Natural killer cell (primary cell): ENCODE measurements at regions not wholly inside any gene's neighbourhood (a gene's known extent, or its start where the extent isn't known, plus 50 kb on each side); places are given as distances from the start of the nearest gene placed in this dataset.

Experiments
- ATAC-seq, 3 donors: fragments of 150-1000 bp in 2 of 3; fragments of 200-7000 bp in 1 of 3; cut with Tn5 transposase; 1 replicate in 1 of 3; 2 replicates in 2 of 3; pipeline ENCODE4 v1.10.0; 2021; ENCODE audit warnings: mild to moderate bottlenecking in 2 of 3, moderate library complexity in 2 of 3
- DNase-seq, 2 donors: peaks; one replicate each; pipeline versions ENCODE4 v3.0.0 to v3.0.0-alpha.2; 2013 to 2021; ENCODE audit warnings: mixed read lengths in 1 of 2
- H3K27ac ChIP-seq: one replicate; pipeline ENCODE4 v1.5.1; 2013; ENCODE audit warnings: mild to moderate bottlenecking, low read length
- H3K27me3 ChIP-seq: one replicate; pipeline ENCODE4 v1.6.1; 2013; ENCODE audit warnings: low read length; ENCODE audit not compliant: control insufficient read depth, insufficient read depth
- H3K36me3 ChIP-seq: one replicate; pipeline ENCODE4 v1.6.1; 2013; ENCODE audit warnings: low read length; ENCODE audit not compliant: control insufficient read depth, insufficient read depth
- H3K4me1 ChIP-seq: one replicate; pipeline ENCODE4 v1.6.1; 2013; ENCODE audit warnings: low read length; ENCODE audit not compliant: control insufficient read depth, insufficient read depth
- H3K4me3 ChIP-seq: one replicate; pipeline ENCODE4 v1.5.1; 2013; ENCODE audit warnings: low read length
- H3K9me3 ChIP-seq: one replicate; pipeline ENCODE4 v1.6.1; 2013; ENCODE audit warnings: low read length; ENCODE audit not compliant: control insufficient read depth, insufficient read depth
- H3K27ac Mint-ChIP-seq, 2 donors: one replicate each; pipeline ENCODE4 v1.8.0; 2022; ENCODE audit warnings: mild to moderate bottlenecking in 2 of 2, mixed read lengths in 2 of 2, moderate library complexity in 1 of 2
- H3K27me3 Mint-ChIP-seq, 2 donors: one replicate each; pipeline ENCODE4 v1.8.0; 2022; ENCODE audit warnings: low read depth in 2 of 2, mixed read lengths in 2 of 2
- H3K36me3 Mint-ChIP-seq: one replicate; pipeline ENCODE4 v1.8.0; 2022; ENCODE audit warnings: mixed read lengths
- H3K4me1 Mint-ChIP-seq, 2 donors: one replicate each; pipeline ENCODE4 v1.8.0; 2022; ENCODE audit warnings: mixed read lengths in 2 of 2
- H3K4me3 Mint-ChIP-seq: one replicate; pipeline ENCODE4 v1.8.0; 2022; ENCODE audit warnings: mild to moderate bottlenecking, moderate library complexity, mixed read lengths
- H3K9me3 Mint-ChIP-seq, 2 donors: one replicate each; pipeline ENCODE4 v1.8.0; 2022; ENCODE audit warnings: mixed read lengths in 2 of 2
- CTCF ChIP-seq: fragments of 200-600 bp; IDR thresholded peaks from one replicate; pipeline ENCODE4 v1.8.0; 2022; ENCODE audit warnings: antibody characterized with exemption
- WGBS: methylation state at CpG from one replicate; pipeline ENCODE4 v1.1.7; 2013; ENCODE audit warnings: missing lambda C conversion rate; ENCODE audit not compliant: insufficient coverage; 5-methylcytosine and 5-hydroxymethylcytosine counted together
- intact Hi-C: fragments of 100-400 bp; cut with micrococcal nuclease; formaldehyde crosslinking; loops from one replicate; pipeline ENCODE4 v1.14.2; 2022

GRCh38 chr16:50461400-50461760 lies 86.8 kb upstream of the NKD1 start:
- Histone ChIP-seq H3K4me3 (no peak overlapping the region), H3K4me1 (no peaks in the 10 kb centered on the region), H3K9me3 (no peaks in the 10 kb centered on the region), H3K36me3 (no peaks in the 10 kb centered on the region), H3K27me3 (peaks cover 5% of the 10 kb centered on the region), H3K27ac (no peak overlapping the region)
- WGBS = 84% methylated on average over 4 of the region's 4 CpGs
- peaks cover 21 to 48% of the 10 kb centered on the region in 2 donors for H3K27me3 Mint-ChIP-seq
- peaks cover 0 to 7% of the 10 kb centered on the region in 2 donors for H3K4me1 Mint-ChIP-seq
- ATAC-seq (no peak), DNase-seq (no peak)
- TF ChIP-seq CTCF = no peak
- no peaks in the 10 kb centered on the region for H3K9me3 Mint-ChIP-seq
- no peak overlapping the region for H3K4me3 Mint-ChIP-seq
- intact Hi-C loops = no loop called here
- no peaks in the 10 kb centered on the region for H3K36me3 Mint-ChIP-seq
- no peak overlapping the region for H3K27ac Mint-ChIP-seq

- Histone ChIP-seq H3K36me3 (no peaks in the 10 kb centered on the region), H3K4me3 (no peak overlapping the region), H3K4me1 (no peaks in the 10 kb centered on the region), H3K9me3 (no peaks in the 10 kb centered on the region), H3K27me3 (peaks cover 1% of the 10 kb centered on the region), H3K27ac (no peak overlapping the region)
- WGBS = 90% methylated on average over 16 of the region's 16 CpGs
- intact Hi-C loops = no loop called here
- TF ChIP-seq CTCF = no peak
- Mint-ChIP-seq H3K9me3 (no peaks in the 10 kb centered on the region), H3K4me1 (peaks cover 0 to 7% of the 10 kb centered on the region in 2 donors), H3K36me3 (no peaks in the 10 kb centered on the region), H3K27ac (no peak overlapping the region), H3K27me3 (peaks cover 17 to 42% of the 10 kb centered on the region in 2 donors), H3K4me3 (no peak overlapping the region)
- DNase-seq = no peak
- ATAC-seq = no peak
Measured at GRCh38 chr16:50460538-50461399, 87.4 kb upstream of the NKD1 start.

- H3K4me3 ChIP-seq = no peak overlapping the region
- 82% methylated on average over 13 of the region's 13 CpGs for WGBS
- no peaks in the 10 kb centered on the region for H3K36me3 Mint-ChIP-seq
- H3K4me1 ChIP-seq = no peaks in the 10 kb centered on the region
- no peaks in the 10 kb centered on the region for H3K27me3 ChIP-seq
- TF ChIP-seq CTCF = no peak
- H3K9me3 ChIP-seq = no peaks in the 10 kb centered on the region
- H3K27ac ChIP-seq = no peak overlapping the region
- H3K36me3 ChIP-seq = no peaks in the 10 kb centered on the region
- no peaks in the 10 kb centered on the region for H3K9me3 Mint-ChIP-seq
- no peak overlapping the region for H3K27ac Mint-ChIP-seq
- no peak for ATAC-seq
- peaks cover 12 to 41% of the 10 kb centered on the region in 2 donors for H3K27me3 Mint-ChIP-seq
- peaks cover 0 to 7% of the 10 kb centered on the region in 2 donors for H3K4me1 Mint-ChIP-seq
- DNase-seq = no peak
- intact Hi-C loops = no loop called here
- no peak overlapping the region for H3K4me3 Mint-ChIP-seq
Measured at GRCh38 chr16:50459496-50460080, 88.6 kb upstream of the NKD1 start.
